Choroid plexus epithelial cell (primary cell): ENCODE measurements at regions not wholly inside any gene's neighbourhood (a gene's known extent, or its start where the extent isn't known, plus 50 kb on each side); places are given as distances from the start of the nearest gene placed in this dataset.

Experiments
- DNase-seq: peaks from one replicate; pipeline ENCODE4 v3.0.0-alpha.2; 2010; ENCODE audit warnings: low read depth
- H3K4me3 ChIP-seq: 2 replicates; pipeline ENCODE4 v1.5.1; 2011; ENCODE audit warnings: low read depth, mild to moderate bottlenecking, control low read depth, low read length, moderate library complexity
- CTCF ChIP-seq: conservative IDR thresholded peaks from 2 replicates; pipeline ENCODE4 v1.5.1; 2011; ENCODE audit warnings: low read depth, mild to moderate bottlenecking, control low read depth, inconsistent platforms, low read length, moderate library complexity

- H3K4me3 ChIP-seq, result no peak overlapping the region
- no peak for DNase-seq
- TF ChIP-seq CTCF, result no peak
Observed at GRCh38 chr2:117339980-117340379, 474.5 kb upstream of the DDX18 start.

- H3K4me3 ChIP-seq, result no peak overlapping the region
- no peak for TF ChIP-seq CTCF
- no peak for DNase-seq
Observed at GRCh38 chr2:117341690-117342089, 472.8 kb upstream of the DDX18 start.

- TF ChIP-seq CTCF, result no peak
- no peak overlapping the region for H3K4me3 ChIP-seq
- DNase-seq, result no peak
Observed at GRCh38 chr2:117342415-117342814, 472.1 kb upstream of the DDX18 start.

GRCh38 chr2:117349687-117350086, 464.8 kb upstream of the DDX18 start:
- no peak for TF ChIP-seq CTCF
- H3K4me3 ChIP-seq, result no peak overlapping the region
- no peak for DNase-seq

DNA sequence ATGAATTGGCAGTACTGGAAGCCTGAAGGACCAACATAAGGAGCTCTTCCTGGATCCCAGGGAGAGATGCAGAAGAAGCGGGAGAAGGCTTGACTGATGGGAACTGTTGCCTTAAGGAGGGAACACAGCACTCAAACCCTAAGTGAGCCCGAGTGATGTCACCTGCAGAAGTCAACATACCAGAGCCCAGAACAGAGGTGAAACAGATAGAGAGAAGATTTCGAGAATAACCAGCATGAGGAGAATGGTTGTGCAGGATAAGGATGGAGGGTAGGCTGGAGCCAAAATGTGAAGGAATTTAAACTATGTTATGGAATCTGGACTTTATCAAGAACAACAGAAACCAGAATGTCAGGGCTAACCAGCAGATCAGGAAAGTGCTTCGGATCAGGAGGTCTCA, 463.1 kb upstream of the DDX18 start:
- no peak for DNase-seq
- no peak overlapping the region for H3K4me3 ChIP-seq
- no peak for TF ChIP-seq CTCF

GRCh38 chr2:117359266-117359914, 455.1 kb upstream of the DDX18 start:
- H3K4me3 ChIP-seq, result no peak overlapping the region
- no peak for TF ChIP-seq CTCF
- no peak for DNase-seq

DNA sequence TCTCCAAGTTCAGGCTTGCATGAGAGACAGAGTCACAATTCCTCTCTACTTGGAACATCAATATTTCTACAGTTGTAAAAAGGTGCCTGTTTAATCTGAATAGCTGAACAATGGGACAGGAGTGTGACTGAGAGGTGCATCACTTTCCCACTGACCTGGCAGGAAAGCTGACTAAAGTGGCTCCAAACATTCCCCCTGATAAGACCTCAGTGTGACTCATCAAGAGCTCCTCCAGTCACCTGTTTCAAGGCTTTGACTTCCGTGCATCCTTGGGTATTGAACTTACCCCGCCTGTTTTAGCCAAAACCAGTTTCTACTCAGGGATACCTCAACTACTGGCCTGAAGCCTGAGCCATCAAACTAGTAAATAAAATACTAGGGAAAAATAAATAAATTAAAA, 453.9 kb upstream of the DDX18 start:
- DNase-seq, result no peak
- TF ChIP-seq CTCF, result no peak

More for the DNA sequence above, 453.9 kb upstream of the DDX18 start:
- H3K4me3 ChIP-seq, result no peak overlapping the region
